ENCODE measurements at regions not wholly inside any gene's neighbourhood (a gene's known extent, or its start where the extent isn't known, plus 50 kb on each side); places are given as distances from the start of the nearest gene placed in this dataset.
"Not testable (repeated sequence)": the region's sequence is repeated elsewhere in the genome, so short reads cannot be mapped to it uniquely, and the experiment has no call there.

GRCh38 chr4:131750006-131750405 is 1399.1 kb upstream of the PCDH10 start:
- H4K91ac ChIP-seq (ENCODE audit: insufficient read depth, low read depth, low read length); H3K27me3 ChIP-seq (ENCODE audit: control insufficient read depth, insufficient read depth, low read length); intact Hi-C loops (cut with micrococcal nuclease); dilution Hi-C loops (cut with HindIII; ENCODE audit: low sequenced_read_pairs, unreplicated experiment); POLR2A ChIA-PET (ENCODE audit: unreplicated experiment); H3K9me3 ChIP-seq (ENCODE audit: control insufficient read depth, insufficient read depth, low read length); H4K20me1 ChIP-seq (ENCODE audit: insufficient read depth, low read length); H3K79me1 ChIP-seq (ENCODE audit: low read depth in 1 of 2, low read length in 2 of 2); H2BK120ac ChIP-seq (ENCODE audit: low read depth, low read length); H3K4me3 ChIP-seq (ENCODE audit: insufficient read depth, low read depth, low read length); H2AK9ac ChIP-seq (replicated peaks; ENCODE audit: low read depth, low read length, poor library complexity); H4K8ac ChIP-seq (ENCODE audit: low read depth in 2 of 2, low read length in 2 of 2); BruUV-seq (replicated peaks); H3K4ac ChIP-seq (ENCODE audit: low read depth, low read length); H2AFZ ChIP-seq (replicated peaks; ENCODE audit: low read length, poor library complexity); H2BK5ac ChIP-seq (ENCODE audit: low read depth, low read length, poor library complexity, severe bottlenecking); H3K4me2 ChIP-seq (ENCODE audit: low read depth, low read length); in situ Hi-C loops (cut with MboI; ENCODE audit: low sequenced_read_pairs); DNase-seq; CTCF ChIA-PET; H3K56ac ChIP-seq (ENCODE audit: extremely low read depth, insufficient read depth, low read length); ATAC-seq (ENCODE audit: low read depth); H2BK15ac ChIP-seq (ENCODE audit: low read depth, low read length); H3K9me1 ChIP-seq (ENCODE audit: insufficient read depth, low read length); H3K27ac ChIP-seq (ENCODE audit: insufficient read depth, low read length); H3K36me3 ChIP-seq (ENCODE audit: control insufficient read depth, insufficient read depth, low read length); H3K23ac ChIP-seq (ENCODE audit: low read depth, low read length); H3K14ac ChIP-seq (replicated peaks; ENCODE audit: low read depth, low read length); H3K4me1 ChIP-seq (ENCODE audit: control insufficient read depth, insufficient read depth, low read length); H3K9ac ChIP-seq (ENCODE audit: low read depth, low read length); H4K5ac ChIP-seq (ENCODE audit: low read depth, low read length); H3K18ac ChIP-seq (ENCODE audit: low read depth, low read length); H2AK5ac ChIP-seq (ENCODE audit: low read depth, low read length); H2BK20ac ChIP-seq (ENCODE audit: low read depth, low read length): not testable (repeated sequence)
- 90% methylated on average over 7 of the region's 25 CpGs; no CpG with 5 or more reads in 1 of the 2 experiments for WGBS, 2 experiments (ENCODE audit: extremely low coverage in 2 of 2, insufficient read length in 1 of 2)

DNA sequence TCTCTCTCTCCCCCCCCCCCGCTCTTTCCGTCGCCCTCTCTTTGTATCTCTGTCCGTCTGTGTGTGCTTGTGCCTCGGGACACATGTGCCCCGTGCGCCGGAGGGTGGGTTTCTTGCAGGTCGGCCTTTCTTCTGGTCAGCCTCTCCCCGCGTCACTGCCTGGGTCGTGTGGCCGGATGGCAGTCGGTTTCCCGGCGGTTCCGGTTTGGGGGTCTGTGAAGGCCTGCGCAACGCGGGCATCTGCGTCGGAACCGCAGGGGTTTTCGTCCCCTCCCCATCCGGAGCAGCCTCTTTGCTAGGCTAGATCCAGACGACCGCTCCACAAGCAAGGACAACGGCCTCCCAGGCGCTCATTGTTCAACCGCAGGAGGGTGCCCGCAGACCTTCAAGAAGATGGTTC is 1398.6 kb upstream of the PCDH10 start:
- H3K14ac ChIP-seq (replicated peaks; ENCODE audit: low read depth, low read length); H4K20me1 ChIP-seq (ENCODE audit: insufficient read depth, low read length); CTCF ChIA-PET; H2AK9ac ChIP-seq (replicated peaks; ENCODE audit: low read depth, low read length, poor library complexity); in situ Hi-C loops (cut with MboI; ENCODE audit: low sequenced_read_pairs); H3K4ac ChIP-seq (ENCODE audit: low read depth, low read length); H2BK5ac ChIP-seq (ENCODE audit: low read depth, low read length, poor library complexity, severe bottlenecking); H3K9me3 ChIP-seq (ENCODE audit: control insufficient read depth, insufficient read depth, low read length); DNase-seq; H3K23ac ChIP-seq (ENCODE audit: low read depth, low read length); intact Hi-C loops (cut with micrococcal nuclease); H2BK20ac ChIP-seq (ENCODE audit: low read depth, low read length); ATAC-seq (ENCODE audit: low read depth); H3K36me3 ChIP-seq (ENCODE audit: control insufficient read depth, insufficient read depth, low read length); H2BK120ac ChIP-seq (ENCODE audit: low read depth, low read length); H3K4me3 ChIP-seq (ENCODE audit: insufficient read depth, low read depth, low read length); dilution Hi-C loops (cut with HindIII; ENCODE audit: low sequenced_read_pairs, unreplicated experiment); H2AK5ac ChIP-seq (ENCODE audit: low read depth, low read length); H2BK15ac ChIP-seq (ENCODE audit: low read depth, low read length); H3K27ac ChIP-seq (ENCODE audit: insufficient read depth, low read length); H3K27me3 ChIP-seq (ENCODE audit: control insufficient read depth, insufficient read depth, low read length); H3K56ac ChIP-seq (ENCODE audit: extremely low read depth, insufficient read depth, low read length); POLR2A ChIA-PET (ENCODE audit: unreplicated experiment); H3K18ac ChIP-seq (ENCODE audit: low read depth, low read length); H3K9me1 ChIP-seq (ENCODE audit: insufficient read depth, low read length); H3K4me2 ChIP-seq (ENCODE audit: low read depth, low read length); H2AFZ ChIP-seq (replicated peaks; ENCODE audit: low read length, poor library complexity); H3K79me1 ChIP-seq (ENCODE audit: low read depth in 1 of 2, low read length in 2 of 2); H3K4me1 ChIP-seq (ENCODE audit: control insufficient read depth, insufficient read depth, low read length); H4K8ac ChIP-seq (ENCODE audit: low read depth in 2 of 2, low read length in 2 of 2); BruUV-seq (replicated peaks); H4K91ac ChIP-seq (ENCODE audit: insufficient read depth, low read depth, low read length); H3K9ac ChIP-seq (ENCODE audit: low read depth, low read length); H4K5ac ChIP-seq (ENCODE audit: low read depth, low read length): not testable (repeated sequence)
- 94% methylated on average over 11 of the region's 31 CpGs; no CpG with 5 or more reads in 1 of the 2 experiments for WGBS, 2 experiments (ENCODE audit: extremely low coverage in 2 of 2, insufficient read length in 1 of 2)

Data from IMR-90 (cell line).